Right lobe of liver (tissue), 4 donors: ENCODE measurements at regions not wholly inside any gene's neighbourhood (a gene's known extent, or its start where the extent isn't known, plus 50 kb on each side); places are given as distances from the start of the nearest gene placed in this dataset.

Experiments
- CTCF ChIP-seq, 4 donors: fragments of 200-600 bp in 3 of 4; fragments of 450-650 bp in 1 of 4; IDR thresholded peaks; one replicate each; pipeline versions ENCODE4 v1.5.1 to v1.8.0; 2016 to 2022; ENCODE audit warnings: antibody characterized with exemption in 4 of 4, mild to moderate bottlenecking in 2 of 4
- POLR2A ChIP-seq: fragments of 450-650 bp; IDR thresholded peaks from one replicate; pipeline ENCODE4 v1.6.1; 2017; ENCODE audit warnings: antibody characterized with exemption, mild to moderate bottlenecking
- donor health status: DM: no; HTN: no; CAD: no.
- donor health status: DM: no; HTN: no; CAD: no.
- donor health status: DM: no; HTN: yes; CAD: no.

GRCh38 chr10:75345738-75346137 lies 55.8 kb downstream of the ZNF503 start:
- TF ChIP-seq CTCF (IDR thresholded peaks at IDR 0.05) (no peak), POLR2A (no peak)
